HG03342 (cell line): ENCODE measurements at regions not wholly inside any gene's neighbourhood (a gene's known extent, or its start where the extent isn't known, plus 50 kb on each side); places are given as distances from the start of the nearest gene placed in this dataset.
"Not testable (repeated sequence)": the region's sequence is repeated elsewhere in the genome, so short reads cannot be mapped to it uniquely, and the experiment has no call there.

Experiments used
- ATAC-seq: cut with Tn5 transposase; IDR thresholded peaks from one replicate; pipeline ENCODE4 v1.9.1; 2021; ENCODE audit warnings: mild to moderate bottlenecking, moderate library complexity; ENCODE audit not compliant: unreplicated experiment

- no peak for ATAC-seq
These were observed 224.0 kb downstream of the KTN1 start for GRCh38 chr14:55803873-55804553.

GRCh38 chr14:55805250-55805649, 225.2 kb downstream of the KTN1 start:
- no peak for ATAC-seq

DNA sequence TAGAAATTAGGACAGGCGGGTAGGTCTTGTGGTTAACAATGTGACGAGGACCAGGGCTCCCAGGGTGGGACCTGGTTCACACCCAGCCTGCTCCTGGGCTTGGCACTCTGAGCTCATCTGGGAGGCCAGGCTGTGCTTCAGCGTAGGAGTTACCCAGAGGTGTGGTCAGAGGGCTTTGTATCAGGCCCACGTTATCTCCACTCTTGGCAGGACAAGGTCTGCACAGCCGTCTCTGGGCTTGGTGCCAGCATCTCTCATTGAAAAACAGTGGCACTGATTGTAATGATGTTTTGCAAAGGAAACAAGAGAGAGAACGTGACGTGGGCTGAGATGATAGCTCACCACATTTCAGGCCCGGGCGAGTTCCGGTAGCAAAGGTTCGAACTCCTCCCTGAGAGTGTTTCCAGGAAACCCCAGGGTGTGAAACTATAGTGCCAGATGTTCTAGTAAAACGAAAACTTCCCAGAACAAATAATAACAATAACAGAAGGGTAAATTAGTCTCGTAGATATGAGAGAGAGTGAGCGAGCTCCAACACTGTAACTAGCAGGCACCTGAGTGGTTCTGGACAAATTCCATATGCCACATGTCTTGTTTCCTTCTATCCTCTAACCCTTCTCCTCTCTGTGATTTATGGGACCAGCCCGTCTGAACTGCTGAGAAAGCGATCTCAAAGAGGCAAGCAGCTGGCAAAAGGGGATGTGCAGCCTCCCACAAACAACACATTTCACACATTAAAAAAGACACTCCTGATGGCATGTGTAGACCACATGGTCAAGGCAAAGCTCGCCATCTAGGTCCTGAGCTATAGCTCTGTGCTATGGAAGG, 227.3 kb downstream of the KTN1 start:
- ATAC-seq: peak; percentile 78

GRCh38 chr14:55807881-55808379, 227.9 kb downstream of the KTN1 start:
- no peak for ATAC-seq

- ATAC-seq: no peak
These were observed 233.6 kb downstream of the KTN1 start for GRCh38 chr14:55813630-55814029.

DNA sequence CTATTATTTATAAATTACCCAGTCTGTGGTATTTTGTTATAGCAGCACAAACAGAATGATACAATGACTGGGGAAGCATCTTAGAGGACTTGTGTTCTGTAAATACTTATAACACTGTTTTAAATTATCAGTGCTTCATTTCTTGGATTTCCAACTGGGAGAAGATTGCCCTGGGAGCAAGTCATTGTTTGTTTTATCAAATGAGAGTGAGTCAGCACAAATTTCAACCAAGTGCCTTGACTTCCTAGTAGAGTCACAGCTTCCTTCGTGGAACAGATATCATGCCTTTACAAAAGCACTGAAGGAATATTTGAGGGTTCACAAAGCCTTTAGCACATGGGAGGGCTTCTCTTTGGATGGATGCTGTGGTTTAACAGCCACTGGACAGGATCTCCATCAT, 234.1 kb downstream of the KTN1 start:
- ATAC-seq: no peak

DNA sequence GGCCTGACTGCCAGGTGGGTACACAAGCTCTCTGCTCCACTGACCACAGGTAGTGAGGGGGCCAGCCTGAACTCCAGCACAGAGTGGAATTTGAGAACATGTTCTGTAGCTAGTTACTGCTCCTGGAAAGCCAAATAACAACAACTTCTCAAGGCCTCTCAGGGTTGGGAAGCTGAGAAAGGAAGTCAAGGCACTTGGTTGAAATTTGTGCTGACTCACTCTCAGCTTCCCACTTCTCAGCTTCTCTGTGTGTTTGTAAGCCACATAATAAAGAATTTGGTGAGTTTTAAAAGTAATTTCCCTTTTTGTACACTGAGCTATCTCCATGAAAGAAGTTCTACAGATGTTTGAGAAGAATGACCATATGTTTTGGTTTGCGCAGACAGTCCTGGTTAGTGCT, 234.9 kb downstream of the KTN1 start:
- ATAC-seq: no peak

GRCh38 chr14:55816225-55816624, 236.2 kb downstream of the KTN1 start:
- ATAC-seq: no peak

GRCh38 chr14:55819610-55820304, 239.8 kb downstream of the KTN1 start:
- ATAC-seq: peak; percentile 84

GRCh38 chr14:55822906-55823305, 242.9 kb downstream of the KTN1 start:
- ATAC-seq: no peak

- ATAC-seq: no peak
These were observed 252.3 kb downstream of the KTN1 start for GRCh38 chr14:55832122-55832911.

GRCh38 chr14:55832974-55833373, 253.0 kb downstream of the KTN1 start:
- ATAC-seq: no peak

DNA sequence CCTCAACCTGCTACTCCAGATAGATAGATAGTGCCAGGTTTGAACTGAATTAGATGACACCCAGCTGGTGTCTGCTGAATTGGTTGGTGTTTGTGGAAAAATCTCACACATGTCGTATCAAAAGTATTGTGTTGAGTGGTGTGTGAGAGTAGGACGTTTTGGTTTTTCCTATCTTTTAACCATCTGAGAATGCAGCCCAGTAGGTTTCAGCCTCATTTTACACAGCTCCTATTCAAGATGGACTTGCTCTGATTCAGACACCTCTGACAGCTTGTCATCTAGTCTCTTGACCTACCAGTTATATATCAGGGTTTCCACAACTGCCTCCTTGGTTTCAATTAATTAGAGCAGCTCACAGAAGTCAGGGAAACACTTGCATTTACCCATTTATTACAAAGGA, 254.4 kb downstream of the KTN1 start:
- no peak for ATAC-seq

- ATAC-seq: no peak
These were observed 256.0 kb downstream of the KTN1 start for GRCh38 chr14:55835985-55836384.

DNA sequence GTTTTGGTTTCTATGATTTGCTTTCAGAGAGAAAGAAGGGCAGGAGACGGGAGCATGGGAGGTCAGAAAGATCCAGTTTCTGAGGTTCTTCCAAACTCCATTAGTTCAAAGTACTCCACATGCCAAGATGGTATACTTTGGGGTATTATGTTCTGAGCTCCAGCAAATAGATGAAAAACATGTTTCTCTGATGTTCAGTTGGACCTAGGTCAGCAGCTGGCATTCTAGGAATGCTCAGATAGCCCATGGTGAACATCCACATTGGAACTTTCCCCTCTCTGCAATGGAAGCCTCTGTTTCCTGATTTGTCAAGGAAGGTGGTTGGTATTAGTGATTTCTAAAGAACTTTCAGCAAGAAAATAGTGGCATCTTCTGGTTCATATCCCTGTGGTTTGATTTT, 257.5 kb downstream of the KTN1 start:
- no peak for ATAC-seq

GRCh38 chr14:55838529-55839052, 258.6 kb downstream of the KTN1 start:
- ATAC-seq: no peak

GRCh38 chr14:55839301-55839947, 259.4 kb downstream of the KTN1 start:
- not testable (repeated sequence) for ATAC-seq

DNA sequence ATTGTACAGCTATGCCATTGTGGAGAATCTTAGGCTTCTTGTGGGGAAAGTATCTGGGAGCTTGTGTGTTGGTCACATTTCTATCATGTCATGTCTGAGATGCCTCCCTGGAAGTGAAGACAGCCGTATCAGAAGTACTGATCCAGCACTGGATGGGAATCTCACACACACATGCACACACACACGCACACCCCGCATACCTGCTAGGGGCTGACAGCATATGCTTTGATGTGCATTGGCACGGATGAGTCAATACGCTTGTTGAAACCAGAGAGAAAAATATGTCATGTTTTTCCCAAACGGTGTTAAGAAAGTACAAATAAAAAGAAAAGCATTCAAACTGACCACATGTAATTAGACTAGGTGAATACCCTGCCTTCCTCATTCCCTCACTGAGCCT, 260.8 kb downstream of the KTN1 start:
- ATAC-seq: no peak

- no peak for ATAC-seq
These were observed 261.6 kb downstream of the KTN1 start for GRCh38 chr14:55841625-55842024.
